ENCODE measurements at regions not wholly inside any gene's neighbourhood (a gene's known extent, or its start where the extent isn't known, plus 50 kb on each side); places are given as distances from the start of the nearest gene placed in this dataset.

- H3K4me3 ChIP-seq (ENCODE audit: low read length), result no peak overlapping the region
- TF ChIP-seq ZNF274 (IDR thresholded peaks at IDR 0.05; ENCODE audit: low read depth, low read length), result no peak
Measured at GRCh38 chr10:58013406-58013805, 254.3 kb downstream of the IPMK start.

GRCh38 chr10:58010073-58010702 lies 257.5 kb downstream of the IPMK start:
- no peak for TF ChIP-seq ZNF274 (IDR thresholded peaks at IDR 0.05; ENCODE audit: low read depth, low read length)
- H3K4me3 ChIP-seq (ENCODE audit: low read length), result no peak overlapping the region

- no peak overlapping the region for H3K4me3 ChIP-seq (ENCODE audit: low read length)
- TF ChIP-seq ZNF274 (IDR thresholded peaks at IDR 0.05; ENCODE audit: low read depth, low read length), result no peak
Measured at GRCh38 chr10:58003945-58004344, 263.7 kb downstream of the IPMK start.

- H3K4me3 ChIP-seq (ENCODE audit: low read length), result no peak overlapping the region
- TF ChIP-seq ZNF274 (IDR thresholded peaks at IDR 0.05; ENCODE audit: low read depth, low read length), result no peak
Measured at GRCh38 chr10:58001159-58001558, 266.5 kb downstream of the IPMK start.

- no peak for TF ChIP-seq ZNF274 (IDR thresholded peaks at IDR 0.05; ENCODE audit: low read depth, low read length)
- no peak overlapping the region for H3K4me3 ChIP-seq (ENCODE audit: low read length)
Measured at GRCh38 chr10:57996536-57996935, 271.2 kb downstream of the IPMK start.

GRCh38 chr10:57993302-57993701 lies 274.4 kb downstream of the IPMK start:
- TF ChIP-seq ZNF274 (IDR thresholded peaks at IDR 0.05; ENCODE audit: low read depth, low read length), result no peak
- H3K4me3 ChIP-seq (ENCODE audit: low read length), result no peak overlapping the region

GRCh38 chr10:57992321-57993077 lies 275.2 kb downstream of the IPMK start:
- H3K4me3 ChIP-seq (ENCODE audit: low read length), result no peak overlapping the region
- TF ChIP-seq ZNF274 (IDR thresholded peaks at IDR 0.05; ENCODE audit: low read depth, low read length), result no peak

GRCh38 chr10:57988964-57989363 lies 278.7 kb downstream of the IPMK start:
- H3K4me3 ChIP-seq (ENCODE audit: low read length), result no peak overlapping the region
- no peak for TF ChIP-seq ZNF274 (IDR thresholded peaks at IDR 0.05; ENCODE audit: low read depth, low read length)

GRCh38 chr10:57987055-57987721 lies 280.5 kb downstream of the IPMK start:
- H3K4me3 ChIP-seq (ENCODE audit: low read length), result no peak overlapping the region
- no peak for TF ChIP-seq ZNF274 (IDR thresholded peaks at IDR 0.05; ENCODE audit: low read depth, low read length)

GRCh38 chr10:57986422-57986821 lies 281.3 kb downstream of the IPMK start:
- H3K4me3 ChIP-seq (ENCODE audit: low read length), result no peak overlapping the region
- TF ChIP-seq ZNF274 (IDR thresholded peaks at IDR 0.05; ENCODE audit: low read depth, low read length), result no peak

GRCh38 chr10:57983281-57983791 lies 284.4 kb downstream of the IPMK start:
- TF ChIP-seq ZNF274 (IDR thresholded peaks at IDR 0.05; ENCODE audit: low read depth, low read length), result no peak

GRCh38 chr10:57982091-57982490 lies 285.6 kb downstream of the IPMK start:
- no peak for TF ChIP-seq ZNF274 (IDR thresholded peaks at IDR 0.05; ENCODE audit: low read depth, low read length)
- no peak overlapping the region for H3K4me3 ChIP-seq (ENCODE audit: low read length)

More at GRCh38 chr10:57983281-57983791, 284.4 kb downstream of the IPMK start:
- no peak overlapping the region for H3K4me3 ChIP-seq (ENCODE audit: low read length)

- H3K4me3 ChIP-seq (ENCODE audit: low read length), result no peak overlapping the region
Measured at GRCh38 chr10:57979956-57980355, 287.7 kb downstream of the IPMK start.

GRCh38 chr10:57979491-57979890 lies 288.2 kb downstream of the IPMK start:
- no peak for TF ChIP-seq ZNF274 (IDR thresholded peaks at IDR 0.05; ENCODE audit: low read depth, low read length)
- no peak overlapping the region for H3K4me3 ChIP-seq (ENCODE audit: low read length)

More at GRCh38 chr10:57979956-57980355, 287.7 kb downstream of the IPMK start:
- TF ChIP-seq ZNF274 (IDR thresholded peaks at IDR 0.05; ENCODE audit: low read depth, low read length), result no peak

GRCh38 chr10:57977262-57977661 lies 290.4 kb downstream of the IPMK start:
- H3K4me3 ChIP-seq (ENCODE audit: low read length), result no peak overlapping the region
- no peak for TF ChIP-seq ZNF274 (IDR thresholded peaks at IDR 0.05; ENCODE audit: low read depth, low read length)

Data from GM08714 (cell line).